ENCODE measurements at regions not wholly inside any gene's neighbourhood (a gene's known extent, or its start where the extent isn't known, plus 50 kb on each side); places are given as distances from the start of the nearest gene placed in this dataset.
A peak's percentile ranks its signal among the peaks of the same experiment; 100 is the strongest.

- Histone ChIP-seq H3K4me1 (ENCODE audit: control insufficient read depth in 2 of 2, insufficient read depth in 2 of 2, low read length in 2 of 2) (no peaks in the 10 kb centered on the region), H3K27me3 (ENCODE audit: control insufficient read depth in 2 of 2, insufficient read depth in 1 of 2, low read length in 1 of 2) (no peaks in the 10 kb centered on the region), H3K36me3 (ENCODE audit: control insufficient read depth in 2 of 2, insufficient read depth in 2 of 2, low read length in 1 of 2) (no peaks in the 10 kb centered on the region), H3K4me3 (ENCODE audit: low read length in 2 of 2) (no peak overlapping the region), H3K9me3 (ENCODE audit: control insufficient read depth in 2 of 2, insufficient read depth in 1 of 2, low read length in 1 of 2) (no peaks in the 10 kb centered on the region), H3K27ac (ENCODE audit: low read depth in 1 of 2, low read length in 1 of 2) (no peak overlapping the region)
- no peak for DNase-seq (ENCODE audit: low read depth in 6 of 9, low spot score in 9 of 9)
- 97% methylated on average over 3 of the region's 3 CpGs for WGBS
Measured at GRCh38 chr6:18963439-18963838, 576.3 kb downstream of the RNF144B start.

DNA sequence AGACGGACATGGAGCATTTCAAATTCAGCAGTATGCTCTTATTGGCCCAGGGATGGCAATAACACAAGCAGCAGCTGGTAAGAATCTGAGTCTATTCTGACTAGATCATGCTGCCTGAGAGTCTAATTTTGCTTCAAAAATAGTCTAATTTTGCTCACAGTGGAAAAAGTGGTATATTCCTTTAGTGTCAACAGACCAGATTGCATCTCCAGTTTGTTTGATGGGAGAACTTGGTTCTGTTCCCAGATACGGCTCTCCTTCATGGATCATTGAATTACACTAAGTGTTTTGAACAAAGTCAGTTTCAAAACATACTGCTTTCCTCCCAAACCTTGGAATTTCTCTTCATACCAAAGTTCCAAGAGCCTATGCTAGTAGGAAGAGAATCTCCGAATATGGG, 586.1 kb downstream of the RNF144B start:
- 79% methylated on average over 3 of the region's 3 CpGs for WGBS
- DNase-seq (ENCODE audit: low read depth in 6 of 9, low spot score in 9 of 9): no peak

GRCh38 chr6:18976091-18976490, 588.9 kb downstream of the RNF144B start:
- WGBS: 95% methylated on average over 2 of the region's 2 CpGs
- DNase-seq (ENCODE audit: low read depth in 6 of 9, low spot score in 9 of 9): no peak
- Histone ChIP-seq H3K9me3 (ENCODE audit: control insufficient read depth in 2 of 2, insufficient read depth in 1 of 2, low read length in 1 of 2) (no peaks in the 10 kb centered on the region), H3K27me3 (ENCODE audit: control insufficient read depth in 2 of 2, insufficient read depth in 1 of 2, low read length in 1 of 2) (no peaks in the 10 kb centered on the region), H3K36me3 (ENCODE audit: control insufficient read depth in 2 of 2, insufficient read depth in 2 of 2, low read length in 1 of 2) (no peaks in the 10 kb centered on the region), H3K4me3 (ENCODE audit: low read length in 2 of 2) (no peak overlapping the region), H3K4me1 (ENCODE audit: control insufficient read depth in 2 of 2, insufficient read depth in 2 of 2, low read length in 2 of 2) (no peaks in the 10 kb centered on the region), H3K27ac (ENCODE audit: low read depth in 1 of 2, low read length in 1 of 2) (no peak overlapping the region)

More for the DNA sequence above, 586.1 kb downstream of the RNF144B start:
- Histone ChIP-seq H3K36me3 (ENCODE audit: control insufficient read depth in 2 of 2, insufficient read depth in 2 of 2, low read length in 1 of 2) (no peaks in the 10 kb centered on the region), H3K27me3 (ENCODE audit: control insufficient read depth in 2 of 2, insufficient read depth in 1 of 2, low read length in 1 of 2) (no peaks in the 10 kb centered on the region), H3K9me3 (ENCODE audit: control insufficient read depth in 2 of 2, insufficient read depth in 1 of 2, low read length in 1 of 2) (no peaks in the 10 kb centered on the region), H3K4me3 (ENCODE audit: low read length in 2 of 2) (no peak overlapping the region), H3K4me1 (ENCODE audit: control insufficient read depth in 2 of 2, insufficient read depth in 2 of 2, low read length in 2 of 2) (no peaks in the 10 kb centered on the region), H3K27ac (ENCODE audit: low read depth in 1 of 2, low read length in 1 of 2) (no peak overlapping the region)

DNA sequence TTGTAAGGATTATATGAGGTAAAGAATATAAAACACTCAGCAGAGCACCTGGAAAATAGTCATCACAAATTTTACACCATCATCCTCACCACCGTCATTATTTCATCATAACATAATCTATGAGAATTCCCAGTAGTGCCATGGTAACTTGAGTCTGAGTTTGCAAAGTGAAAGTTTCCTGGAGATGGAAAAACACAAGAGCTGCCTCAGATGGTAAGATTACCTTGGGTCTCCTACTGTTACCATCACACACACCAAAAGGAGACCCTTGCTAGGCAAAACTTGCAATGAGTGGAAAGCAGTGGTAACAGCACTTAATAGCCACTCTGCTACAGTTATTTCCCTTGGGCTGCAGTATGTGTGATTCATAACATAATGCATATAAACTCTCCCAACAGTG, 589.8 kb downstream of the RNF144B start:
- WGBS: 92% methylated on average over 1 of the region's 1 CpG
- Histone ChIP-seq H3K27ac (ENCODE audit: low read depth in 1 of 2, low read length in 1 of 2) (no peak overlapping the region), H3K4me3 (ENCODE audit: low read length in 2 of 2) (no peak overlapping the region), H3K27me3 (ENCODE audit: control insufficient read depth in 2 of 2, insufficient read depth in 1 of 2, low read length in 1 of 2) (no peaks in the 10 kb centered on the region), H3K36me3 (ENCODE audit: control insufficient read depth in 2 of 2, insufficient read depth in 2 of 2, low read length in 1 of 2) (no peaks in the 10 kb centered on the region), H3K4me1 (ENCODE audit: control insufficient read depth in 2 of 2, insufficient read depth in 2 of 2, low read length in 2 of 2) (no peaks in the 10 kb centered on the region), H3K9me3 (ENCODE audit: control insufficient read depth in 2 of 2, insufficient read depth in 1 of 2, low read length in 1 of 2) (no peaks in the 10 kb centered on the region)
- DNase-seq (ENCODE audit: low read depth in 6 of 9, low spot score in 9 of 9): no peak

GRCh38 chr6:18978337-18979128, 591.4 kb downstream of the RNF144B start:
- H3K27me3 ChIP-seq (ENCODE audit: control insufficient read depth in 2 of 2, insufficient read depth in 1 of 2, low read length in 1 of 2): no peaks in the 10 kb centered on the region
- WGBS: 81% methylated on average over 3 of the region's 3 CpGs
- no peaks in the 10 kb centered on the region for H3K36me3 ChIP-seq (ENCODE audit: control insufficient read depth in 2 of 2, insufficient read depth in 2 of 2, low read length in 1 of 2)
- H3K4me3 ChIP-seq (ENCODE audit: low read length in 2 of 2): no peak overlapping the region
- H3K9me3 ChIP-seq (ENCODE audit: control insufficient read depth in 2 of 2, insufficient read depth in 1 of 2, low read length in 1 of 2): no peaks in the 10 kb centered on the region
- H3K27ac ChIP-seq (ENCODE audit: low read depth in 1 of 2, low read length in 1 of 2): no peak overlapping the region
- DNase-seq (ENCODE audit: low read depth in 6 of 9, low spot score in 9 of 9): no peak
- H3K4me1 ChIP-seq (ENCODE audit: control insufficient read depth in 2 of 2, insufficient read depth in 2 of 2, low read length in 2 of 2): no peaks in the 10 kb centered on the region

- WGBS: 95% methylated on average over 8 of the region's 8 CpGs
Measured at GRCh38 chr6:18985061-18985460, 597.9 kb downstream of the RNF144B start.

GRCh38 chr6:18985996-18986395, 598.8 kb downstream of the RNF144B start:
- H3K36me3 ChIP-seq (ENCODE audit: control insufficient read depth in 2 of 2, insufficient read depth in 2 of 2, low read length in 1 of 2): no peaks in the 10 kb centered on the region
- no peak overlapping the region for H3K27ac ChIP-seq (ENCODE audit: low read depth in 1 of 2, low read length in 1 of 2)
- no peaks in the 10 kb centered on the region for H3K4me1 ChIP-seq (ENCODE audit: control insufficient read depth in 2 of 2, insufficient read depth in 2 of 2, low read length in 2 of 2)
- DNase-seq (ENCODE audit: low read depth in 6 of 9, low spot score in 9 of 9): no peak
- no peaks in the 10 kb centered on the region for H3K27me3 ChIP-seq (ENCODE audit: control insufficient read depth in 2 of 2, insufficient read depth in 1 of 2, low read length in 1 of 2)
- H3K4me3 ChIP-seq (ENCODE audit: low read length in 2 of 2): no peak overlapping the region
- WGBS: 69% methylated on average over 2 of the region's 2 CpGs
- H3K9me3 ChIP-seq (ENCODE audit: control insufficient read depth in 2 of 2, insufficient read depth in 1 of 2, low read length in 1 of 2): no peaks in the 10 kb centered on the region

More at GRCh38 chr6:18985061-18985460, 597.9 kb downstream of the RNF144B start:
- no peaks in the 10 kb centered on the region for H3K36me3 ChIP-seq (ENCODE audit: control insufficient read depth in 2 of 2, insufficient read depth in 2 of 2, low read length in 1 of 2)
- no peak for DNase-seq (ENCODE audit: low read depth in 6 of 9, low spot score in 9 of 9)
- H3K4me1 ChIP-seq (ENCODE audit: control insufficient read depth in 2 of 2, insufficient read depth in 2 of 2, low read length in 2 of 2): no peaks in the 10 kb centered on the region
- no peaks in the 10 kb centered on the region for H3K9me3 ChIP-seq (ENCODE audit: control insufficient read depth in 2 of 2, insufficient read depth in 1 of 2, low read length in 1 of 2)
- H3K4me3 ChIP-seq (ENCODE audit: low read length in 2 of 2): no peak overlapping the region
- H3K27me3 ChIP-seq (ENCODE audit: control insufficient read depth in 2 of 2, insufficient read depth in 1 of 2, low read length in 1 of 2): no peaks in the 10 kb centered on the region
- no peak overlapping the region for H3K27ac ChIP-seq (ENCODE audit: low read depth in 1 of 2, low read length in 1 of 2)

GRCh38 chr6:18988636-18989035, 601.5 kb downstream of the RNF144B start:
- Histone ChIP-seq H3K4me3 (ENCODE audit: low read length in 2 of 2) (no peak overlapping the region), H3K27ac (ENCODE audit: low read depth in 1 of 2, low read length in 1 of 2) (no peak overlapping the region), H3K27me3 (ENCODE audit: control insufficient read depth in 2 of 2, insufficient read depth in 1 of 2, low read length in 1 of 2) (no peaks in the 10 kb centered on the region), H3K36me3 (ENCODE audit: control insufficient read depth in 2 of 2, insufficient read depth in 2 of 2, low read length in 1 of 2) (no peaks in the 10 kb centered on the region), H3K4me1 (ENCODE audit: control insufficient read depth in 2 of 2, insufficient read depth in 2 of 2, low read length in 2 of 2) (no peaks in the 10 kb centered on the region), H3K9me3 (ENCODE audit: control insufficient read depth in 2 of 2, insufficient read depth in 1 of 2, low read length in 1 of 2) (no peaks in the 10 kb centered on the region)
- DNase-seq (ENCODE audit: low read depth in 6 of 9, low spot score in 9 of 9): no peak
- 92% methylated on average over 3 of the region's 3 CpGs for WGBS

- H3K4me3 ChIP-seq (ENCODE audit: low read length in 2 of 2): no peak overlapping the region
- H3K4me1 ChIP-seq (ENCODE audit: control insufficient read depth in 2 of 2, insufficient read depth in 2 of 2, low read length in 2 of 2): no peaks in the 10 kb centered on the region
- no peaks in the 10 kb centered on the region for H3K36me3 ChIP-seq (ENCODE audit: control insufficient read depth in 2 of 2, insufficient read depth in 2 of 2, low read length in 1 of 2)
- no peaks in the 10 kb centered on the region for H3K9me3 ChIP-seq (ENCODE audit: control insufficient read depth in 2 of 2, insufficient read depth in 1 of 2, low read length in 1 of 2)
- DNase-seq (ENCODE audit: low read depth in 6 of 9, low spot score in 9 of 9): peak in 5 of 9 donors; percentile 4 to 39 (median 17)
- WGBS: 41% methylated on average over 24 of the region's 24 CpGs
- H3K27ac ChIP-seq (ENCODE audit: low read depth in 1 of 2, low read length in 1 of 2): no peak overlapping the region
- no peaks in the 10 kb centered on the region for H3K27me3 ChIP-seq (ENCODE audit: control insufficient read depth in 2 of 2, insufficient read depth in 1 of 2, low read length in 1 of 2)
Measured at GRCh38 chr6:18990059-18990978, 603.2 kb downstream of the RNF144B start.

Measured in thymus (tissue), 11 donors.